ENCODE measurements at regions not wholly inside any gene's neighbourhood (a gene's known extent, or its start where the extent isn't known, plus 50 kb on each side); places are given as distances from the start of the nearest gene placed in this dataset.

- no peak overlapping the region for H2BK15ac ChIP-seq (ENCODE audit: low read length)
- H3K23me2 ChIP-seq (ENCODE audit: low read depth, low read length), result no peaks in the 10 kb centered on the region
- no peak overlapping the region for H3K4me3 ChIP-seq (ENCODE audit: extremely low read depth in 1 of 4, insufficient read depth in 2 of 4, low read depth in 3 of 4, low read length in 4 of 4)
- ChIA-PET CTCF (ENCODE audit: partially characterized antibody) (no interaction called here), POLR2A (ENCODE audit: partially characterized antibody) (interaction anchor here (1.1 kb wide), 1 partner anchor 15 kb away, joined by 3 read pairs; no protein-coding TSS in a partner anchor)
- H2AFZ ChIP-seq (ENCODE audit: low read length), result no peak overlapping the region
- peaks cover 6% of the 10 kb centered on the region in 2 experiments; a peak in 2 of 4 replicates for H3K9me3 ChIP-seq (ENCODE audit: insufficient read depth in 2 of 2, low read depth in 1 of 2, low read length in 1 of 2)
- no peak overlapping the region for H2BK5ac ChIP-seq (ENCODE audit: low read depth, low read length)
- no peak overlapping the region for H4K8ac ChIP-seq (ENCODE audit: extremely low read depth, insufficient read depth, low read length)
- H3K56ac ChIP-seq (replicated peaks; ENCODE audit: insufficient read length, low read depth, low read length), result no peak overlapping the region
- H3K18ac ChIP-seq (ENCODE audit: extremely low read depth, low read length), result no peak overlapping the region
- H3K4me2 ChIP-seq (ENCODE audit: insufficient read depth in 1 of 2, low read depth in 2 of 2, low read length in 2 of 2), result no peak overlapping the region
- no peak overlapping the region for H2AK5ac ChIP-seq (ENCODE audit: low read depth, low read length)
- H4K5ac ChIP-seq (ENCODE audit: insufficient read length, low read depth, low read length), result no peak overlapping the region
- no peak overlapping the region for H3K4ac ChIP-seq (replicated peaks; ENCODE audit: insufficient read length, low read depth, low read length)
- no peaks in the 10 kb centered on the region for H3K79me1 ChIP-seq (ENCODE audit: low read depth, low read length)
- no peak for DNase-seq (ENCODE audit: low read depth in 1 of 2, low spot score in 2 of 2)
- no peaks in the 10 kb centered on the region for H3K79me2 ChIP-seq (ENCODE audit: control insufficient read depth in 1 of 2, insufficient read depth in 2 of 2, low read length in 2 of 2)
- H3K27me3 ChIP-seq (replicated peaks in 1 of 4; ENCODE audit: control insufficient read depth in 3 of 4, extremely low read depth in 1 of 4, insufficient read depth in 3 of 4, low read length in 3 of 4), result no peaks in the 10 kb centered on the region
- no peak overlapping the region for H3K23ac ChIP-seq (ENCODE audit: insufficient read length)
- H3K4me1 ChIP-seq (replicated peaks in 1 of 4; ENCODE audit: control insufficient read depth in 3 of 4, insufficient read depth in 4 of 4, low read length in 3 of 4), result no peaks in the 10 kb centered on the region
- no peak overlapping the region for H4K91ac ChIP-seq (replicated peaks; ENCODE audit: insufficient read length, low read length)
- 83% methylated on average over 1 of the region's 1 CpG; no CpG with 5 or more reads in 1 of the 2 experiments for WGBS, 2 experiments (ENCODE audit: extremely low coverage in 1 of 2, insufficient coverage in 1 of 2, insufficient read length in 1 of 2, insufficient replicate concordance in 2 of 2, low coverage in 1 of 2, low lambda C conversion rate in 2 of 2, missing lambda C conversion rate in 1 of 2)
- no peak overlapping the region for H3K27ac ChIP-seq (ENCODE audit: low read depth, low read length)
- H2BK20ac ChIP-seq (ENCODE audit: low read length), result no peak overlapping the region
- H2BK12ac ChIP-seq (ENCODE audit: low read depth, low read length), result no peak overlapping the region
- no peak overlapping the region for H2BK120ac ChIP-seq (replicated peaks; ENCODE audit: low read depth, low read length)
- H4K20me1 ChIP-seq (replicated peaks in 1 of 2; ENCODE audit: control insufficient read depth in 1 of 2, insufficient read depth in 2 of 2, low read length in 2 of 2), result no peaks in the 10 kb centered on the region
- no peak overlapping the region for H3K14ac ChIP-seq (ENCODE audit: insufficient read length)
- H3K9ac ChIP-seq (replicated peaks in 1 of 4; ENCODE audit: extremely low read depth in 1 of 4, low read depth in 3 of 4, low read length in 3 of 4), result no peak overlapping the region
- no peak for FAIRE-seq
- H3K36me3 ChIP-seq (ENCODE audit: control insufficient read depth in 2 of 4, insufficient read depth in 4 of 4, low read length in 3 of 4), result no peaks in the 10 kb centered on the region
- TF ChIP-seq CBX8 (IDR thresholded peaks at IDR 0.05; ENCODE audit: borderline replicate concordance, low read depth, low read length) (no peak), EGR1 (IDR thresholded peaks at IDR 0.05; ENCODE audit: borderline replicate concordance, low read depth, low read length) (no peak), POLR2A (IDR thresholded peaks at IDR 0.05; ENCODE audit: control extremely low read depth in 1 of 2, low read depth in 2 of 2, low read length in 2 of 2) (no peak), CTCF (IDR thresholded peaks at IDR 0.05; ENCODE audit: control extremely low read depth in 1 of 3, insufficient read depth in 1 of 3, low read depth in 1 of 3, low read length in 3 of 3) (no peak), FOSL1 (IDR thresholded peaks at IDR 0.05; ENCODE audit: insufficient read depth, low read depth, low read length) (no peak), RFX5 (IDR thresholded peaks at IDR 0.05; ENCODE audit: borderline replicate concordance, low read depth, low read length) (no peak), USF2 (IDR thresholded peaks at IDR 0.05; ENCODE audit: low read length) (no peak), SIRT6 (IDR thresholded peaks at IDR 0.05; ENCODE audit: low read length) (no peak), KDM5A (IDR thresholded peaks at IDR 0.05; ENCODE audit: low read length) (no peak), CREB1 (IDR thresholded peaks at IDR 0.05) (no peak), GABPA (IDR thresholded peaks at IDR 0.05; ENCODE audit: borderline replicate concordance, insufficient read depth, low read length) (no peak), HDAC2 (IDR thresholded peaks at IDR 0.05; ENCODE audit: borderline replicate concordance in 1 of 2, low read depth in 2 of 2, low read length in 2 of 2) (no peak)
These were observed 106.9 kb upstream of the SGK1 start for GRCh38 chr6:134424798-134425170.
